ENCODE measurements at regions not wholly inside any gene's neighbourhood (a gene's known extent, or its start where the extent isn't known, plus 50 kb on each side); places are given as distances from the start of the nearest gene placed in this dataset.

DNA sequence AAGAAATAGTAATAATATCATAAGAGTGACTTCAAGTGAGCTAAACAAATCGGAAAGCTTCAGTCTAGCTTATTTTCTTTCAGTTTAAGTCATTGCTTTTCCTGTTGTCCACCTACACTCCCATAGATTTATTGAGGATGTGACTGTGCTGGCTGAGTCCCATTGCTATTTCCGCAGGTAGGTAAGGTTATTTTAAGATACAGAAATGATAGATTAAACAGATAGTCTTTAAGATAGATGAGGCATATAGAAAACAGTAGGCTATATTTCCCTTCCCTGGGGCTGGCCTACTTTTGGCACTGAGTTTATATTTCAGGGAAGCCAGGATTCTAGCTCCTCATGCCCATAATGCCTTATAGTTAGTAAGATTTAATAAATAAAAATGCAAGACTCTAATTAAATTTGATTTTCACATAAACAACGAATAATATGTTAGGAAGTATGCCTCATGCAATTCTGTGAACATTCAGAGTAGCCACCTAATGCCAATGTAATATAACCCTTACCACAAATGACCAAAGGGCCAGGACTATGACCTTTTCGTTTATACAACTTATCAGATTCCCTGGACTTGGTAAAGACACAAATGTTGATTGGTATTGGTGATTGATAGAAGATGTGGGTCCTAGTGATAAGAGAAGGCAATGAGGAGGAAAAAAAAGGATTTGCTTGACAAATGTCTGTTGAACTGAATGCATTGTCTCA, 1079.3 kb downstream of the EPHA7 start:
- H3K36me3 ChIP-seq (replicated peaks; ENCODE audit: insufficient read depth, low read length) = no peaks in the 10 kb centered on the region
- H3K4me3 ChIP-seq (ENCODE audit: low read length) = no peak overlapping the region
- H3K27me3 ChIP-seq (replicated peaks; ENCODE audit: insufficient read depth, low read length) = no peaks in the 10 kb centered on the region
- H4K20me1 ChIP-seq (ENCODE audit: insufficient read depth, low read length) = no peaks in the 10 kb centered on the region
- no peak overlapping the region for H2AFZ ChIP-seq (ENCODE audit: low read length)
- no peaks in the 10 kb centered on the region for H3K4me1 ChIP-seq (ENCODE audit: low read length)
- no peaks in the 10 kb centered on the region for H3F3A ChIP-seq (ENCODE audit: insufficient read depth, low read length)
- no peak overlapping the region for H3K27ac ChIP-seq (ENCODE audit: low read length)
- no peaks in the 10 kb centered on the region for H3K9me2 ChIP-seq (replicated peaks; ENCODE audit: insufficient read depth, low read length)
- no peaks in the 10 kb centered on the region for H3K79me2 ChIP-seq (ENCODE audit: low read length)
- H3K4me2 ChIP-seq (ENCODE audit: low read depth, low read length) = no peak overlapping the region
- TF ChIP-seq EZH2 (optimal IDR thresholded peaks at IDR 0.05; ENCODE audit: low read depth, low read length) = no peak
- TF ChIP-seq, protein P1, sequence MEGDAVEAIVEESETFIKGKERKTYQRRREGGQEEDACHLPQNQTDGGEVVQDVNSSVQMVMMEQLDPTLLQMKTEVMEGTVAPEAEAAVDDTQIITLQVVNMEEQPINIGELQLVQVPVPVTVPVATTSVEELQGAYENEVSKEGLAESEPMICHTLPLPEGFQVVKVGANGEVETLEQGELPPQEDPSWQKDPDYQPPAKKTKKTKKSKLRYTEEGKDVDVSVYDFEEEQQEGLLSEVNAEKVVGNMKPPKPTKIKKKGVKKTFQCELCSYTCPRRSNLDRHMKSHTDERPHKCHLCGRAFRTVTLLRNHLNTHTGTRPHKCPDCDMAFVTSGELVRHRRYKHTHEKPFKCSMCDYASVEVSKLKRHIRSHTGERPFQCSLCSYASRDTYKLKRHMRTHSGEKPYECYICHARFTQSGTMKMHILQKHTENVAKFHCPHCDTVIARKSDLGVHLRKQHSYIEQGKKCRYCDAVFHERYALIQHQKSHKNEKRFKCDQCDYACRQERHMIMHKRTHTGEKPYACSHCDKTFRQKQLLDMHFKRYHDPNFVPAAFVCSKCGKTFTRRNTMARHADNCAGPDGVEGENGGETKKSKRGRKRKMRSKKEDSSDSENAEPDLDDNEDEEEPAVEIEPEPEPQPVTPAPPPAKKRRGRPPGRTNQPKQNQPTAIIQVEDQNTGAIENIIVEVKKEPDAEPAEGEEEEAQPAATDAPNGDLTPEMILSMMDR (IDR thresholded peaks at IDR 0.05; ENCODE audit: low read length) = no peak
- TF ChIP-seq EZH2phosphoT487 (IDR thresholded peaks at IDR 0.05; ENCODE audit: low read length) = no peak
- no peak for DNase-seq
- H3K9ac ChIP-seq (ENCODE audit: low read length) = no peak overlapping the region
- no peaks in the 10 kb centered on the region for H3K9me3 ChIP-seq (replicated peaks; ENCODE audit: insufficient read depth, low read length)

- Histone ChIP-seq H3K4me2 (ENCODE audit: low read depth, low read length) (no peak overlapping the region), H3K4me3 (ENCODE audit: low read length) (no peak overlapping the region), H3F3A (ENCODE audit: insufficient read depth, low read length) (no peaks in the 10 kb centered on the region), H3K4me1 (ENCODE audit: low read length) (no peaks in the 10 kb centered on the region), H2AFZ (ENCODE audit: low read length) (no peak overlapping the region), H3K9ac (ENCODE audit: low read length) (no peak overlapping the region), H4K20me1 (ENCODE audit: insufficient read depth, low read length) (no peaks in the 10 kb centered on the region), H3K36me3 (replicated peaks; ENCODE audit: insufficient read depth, low read length) (no peaks in the 10 kb centered on the region), H3K9me3 (replicated peaks; ENCODE audit: insufficient read depth, low read length) (no peaks in the 10 kb centered on the region), H3K27ac (ENCODE audit: low read length) (no peak overlapping the region), H3K27me3 (replicated peaks; ENCODE audit: insufficient read depth, low read length) (no peaks in the 10 kb centered on the region), H3K9me2 (replicated peaks; ENCODE audit: insufficient read depth, low read length) (no peaks in the 10 kb centered on the region), H3K79me2 (ENCODE audit: low read length) (no peaks in the 10 kb centered on the region)
- no peak for DNase-seq
- TF ChIP-seq EZH2phosphoT487 (IDR thresholded peaks at IDR 0.05; ENCODE audit: low read length) (no peak), EZH2 (optimal IDR thresholded peaks at IDR 0.05; ENCODE audit: low read depth, low read length) (no peak)
- TF ChIP-seq, protein P1 (IDR thresholded peaks at IDR 0.05; ENCODE audit: low read length) = no peak
Observed at GRCh38 chr6:92337571-92337970, 1081.8 kb downstream of the EPHA7 start.

DNA sequence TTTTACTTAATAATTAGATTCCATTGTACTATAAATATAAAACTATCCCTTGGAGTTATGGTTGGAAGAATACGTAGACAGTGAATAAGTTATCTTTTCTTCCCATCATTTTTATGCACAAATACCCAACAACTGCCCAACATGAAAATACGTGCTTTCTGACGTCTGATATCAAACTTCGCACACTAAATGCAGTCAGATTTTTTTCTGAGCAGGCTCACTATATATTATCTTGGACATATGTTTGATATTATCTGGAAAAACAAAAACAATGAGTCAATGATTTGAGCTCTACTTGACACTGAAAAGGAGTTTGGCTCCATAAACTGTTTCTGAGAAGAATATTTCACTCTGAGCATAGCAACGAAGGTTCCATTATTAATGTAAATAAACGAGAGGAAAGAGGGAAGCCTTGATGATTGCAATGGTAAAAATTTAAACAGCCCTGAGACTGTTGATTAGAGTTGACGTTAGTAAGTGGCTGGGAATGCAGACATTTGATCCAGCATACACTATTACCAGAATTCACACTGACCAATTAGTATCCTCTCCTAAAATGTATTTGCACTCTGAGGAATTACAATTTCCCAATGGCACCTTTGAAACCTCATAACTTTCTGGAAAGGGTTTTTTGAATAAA, 1090.0 kb downstream of the EPHA7 start:
- H3K9me2 ChIP-seq (replicated peaks; ENCODE audit: insufficient read depth, low read length) = no peaks in the 10 kb centered on the region
- H3K4me1 ChIP-seq (ENCODE audit: low read length) = no peaks in the 10 kb centered on the region
- no peaks in the 10 kb centered on the region for H3F3A ChIP-seq (ENCODE audit: insufficient read depth, low read length)
- H3K4me3 ChIP-seq (ENCODE audit: low read length) = no peak overlapping the region
- DNase-seq = no peak
- H2AFZ ChIP-seq (ENCODE audit: low read length) = no peak overlapping the region
- no peaks in the 10 kb centered on the region for H3K27me3 ChIP-seq (replicated peaks; ENCODE audit: insufficient read depth, low read length)
- H3K79me2 ChIP-seq (ENCODE audit: low read length) = no peaks in the 10 kb centered on the region
- no peaks in the 10 kb centered on the region for H4K20me1 ChIP-seq (ENCODE audit: insufficient read depth, low read length)
- no peaks in the 10 kb centered on the region for H3K36me3 ChIP-seq (replicated peaks; ENCODE audit: insufficient read depth, low read length)
- H3K4me2 ChIP-seq (ENCODE audit: low read depth, low read length) = no peak overlapping the region
- no peak overlapping the region for H3K27ac ChIP-seq (ENCODE audit: low read length)
- TF ChIP-seq EZH2phosphoT487 (IDR thresholded peaks at IDR 0.05; ENCODE audit: low read length) (no peak), EZH2 (optimal IDR thresholded peaks at IDR 0.05; ENCODE audit: low read depth, low read length) (no peak)
- TF ChIP-seq, protein P1 (IDR thresholded peaks at IDR 0.05; ENCODE audit: low read length) = no peak
- no peak overlapping the region for H3K9ac ChIP-seq (ENCODE audit: low read length)
- no peaks in the 10 kb centered on the region for H3K9me3 ChIP-seq (replicated peaks; ENCODE audit: insufficient read depth, low read length)

Measured in MM.1S (cell line).